Heart right ventricle (tissue), 16 donors: ENCODE measurements at regions not wholly inside any gene's neighbourhood (a gene's known extent, or its start where the extent isn't known, plus 50 kb on each side); places are given as distances from the start of the nearest gene placed in this dataset.

ENCODE experiments used
- ATAC-seq, 8 donors: fragments of 200-7000 bp; cut with Tn5 transposase; one replicate each; pipeline ENCODE4 v1.9.1; 2020; ENCODE audit warnings: mild to moderate bottlenecking in 8 of 8, moderate library complexity in 8 of 8, moderate number of reproducible peaks in 1 of 8
- DNase-seq, 2 donors: peaks; one replicate each; pipeline ENCODE4 v3.0.0-alpha.2; 2020
- H3K27ac ChIP-seq, 10 donors: fragments of 200-600 bp; sonication (generic) in 2 of 10; one replicate each; pipeline versions ENCODE4 v1.5.0 to v1.8.0; 2020 to 2022; ENCODE audit warnings: mild to moderate bottlenecking in 3 of 10
- H3K27me3 ChIP-seq, 7 donors: fragments of 200-600 bp; one replicate each; pipeline ENCODE4 v1.8.0; 2021 to 2022; ENCODE audit warnings: mild to moderate bottlenecking in 2 of 7
- H3K36me3 ChIP-seq, 9 donors: fragments of 200-600 bp; sonication (generic) in 1 of 9; one replicate each; pipeline versions ENCODE4 v1.5.0 to v1.8.0; 2020 to 2022; ENCODE audit warnings: mild to moderate bottlenecking in 2 of 9
- H3K4me1 ChIP-seq, 9 donors: fragments of 200-600 bp; sonication (generic) in 1 of 9; one replicate each; pipeline versions ENCODE4 v1.5.0 to v1.8.0; 2020 to 2022; ENCODE audit warnings: mild to moderate bottlenecking in 4 of 9
- H3K4me3 ChIP-seq, 10 donors: fragments of 200-600 bp; sonication (generic) in 2 of 10; one replicate each; pipeline versions ENCODE4 v1.5.0 to v1.8.0; 2020 to 2022; ENCODE audit warnings: mild to moderate bottlenecking in 7 of 10, moderate library complexity in 2 of 10
- H3K9me3 ChIP-seq, 11 donors: fragments of 200-600 bp in 10 of 11; sonication (generic) in 2 of 11; one replicate each; pipeline versions ENCODE4 v1.5.0 to v1.8.0; 2013 to 2022; ENCODE audit warnings: mild to moderate bottlenecking in 2 of 11, control low read depth in 1 of 11, moderate library complexity in 1 of 11
- CTCF ChIP-seq, 9 donors: fragments of 200-600 bp; sonication (generic) in 2 of 9; IDR thresholded peaks; one replicate each; pipeline versions ENCODE4 v1.5.0 to v1.8.0; 2021 to 2022; ENCODE audit warnings: antibody characterized with exemption in 9 of 9, mild to moderate bottlenecking in 5 of 9, moderate library complexity in 1 of 9
- WGBS, 2 donors: extraction: QIAGEN DNeasy Blood & Tissue Kit; methylation state at CpG; one replicate each; pipeline ENCODE4 v1.1.7; 2013; ENCODE audit warnings: inconsistent platforms in 1 of 2; 5-methylcytosine and 5-hydroxymethylcytosine counted together
- intact Hi-C, 10 donors: fragments of 100-400 bp; cut with DNase I; formaldehyde crosslinking; loops; one replicate each; pipeline versions ENCODE4 v1.11.1 to v1.14.2; 2022
- donor health status: Arrhythmogenic right ventricular cardiomyopathy.
- donor health status: ischemic (EF 13 %, LVEDD 7.1; RV severe dilation, severe dysfunction).
- donor health status: healthy with polysubstance abuse.
- donor health status: DM: no; HTN: yes; CAD: no.
- donor health status: DM: no; HTN: no; CAD: no.
- donor health status: ischemic (EF 25% LVEDD 6.9; RV normal size, moderate dysfunction).
- donor health status: ischemic (EF 25% LVEDD 5.7; RV mildly dilated, moderate dysfunction).
- donor health status: healthy.
- donor health status: DM: yes; HTN: yes; CAD: no.
- donor health status: Ischemic cardiomyopathy.
- donor health status: ischemic (EF 35%, LVEDD 5.7; RV mildly dilated, moderate dysfunction).
- donor health status: nonischemic (EF 11% LVEDD 7.7; RV severe dilation, severe dysfunction).
- donor health status: DM: yes; HTN: yes; CAD: no.
- donor health status: PGD.
- donor health status: ischemic (EF 29% LVEDD 5.4; RV normal size, mild dysfunction).
- donor health status: nonischemic (EF 23%, LVEDD 6.1; RV moderate dilation, normal function).

- Histone ChIP-seq H3K4me3 (no peak overlapping the region), H3K27ac (no peak overlapping the region), H3K4me1 (no peaks in the 10 kb centered on the region), H3K27me3 (no peaks in the 10 kb centered on the region), H3K36me3 (no peaks in the 10 kb centered on the region), H3K9me3 (no peaks in the 10 kb centered on the region)
- no peak for TF ChIP-seq CTCF (IDR thresholded peaks at IDR 0.05)
- WGBS, 2 donors: 73 to 80% methylated on average over 2 of the region's 2 CpGs
- intact Hi-C loops: no loop called here
- DNase-seq (no peak), ATAC-seq (peak in 1 of 8 donors; percentile 50)
Measured at GRCh38 chr3:15952543-15953175, 154.9 kb upstream of the ANKRD28 start.

- intact Hi-C loops: no loop called here
- peaks cover 0 to 2% (median 0%) of the 10 kb centered on the region in 9 donors for H3K4me1 ChIP-seq
- H3K9me3 ChIP-seq: no peaks in the 10 kb centered on the region
- ATAC-seq (no peak), DNase-seq (no peak)
- H3K4me3 ChIP-seq: no peak overlapping the region
- H3K27ac ChIP-seq: no peak overlapping the region
- no peaks in the 10 kb centered on the region for H3K36me3 ChIP-seq
- no peaks in the 10 kb centered on the region for H3K27me3 ChIP-seq
- peak in 1 of 9 donors; percentile 20 for TF ChIP-seq CTCF (IDR thresholded peaks at IDR 0.05)
Measured at GRCh38 chr3:15953841-15954240, 156.1 kb upstream of the ANKRD28 start.

GRCh38 chr3:15955968-15956367 is 158.2 kb upstream of the ANKRD28 start:
- no peak for DNase-seq
- Histone ChIP-seq H3K27ac (no peak overlapping the region), H3K27me3 (no peaks in the 10 kb centered on the region), H3K4me3 (no peak overlapping the region), H3K4me1 (peaks cover 0 to 8% (median 0%) of the 10 kb centered on the region in 9 donors), H3K9me3 (no peaks in the 10 kb centered on the region), H3K36me3 (no peaks in the 10 kb centered on the region)
- TF ChIP-seq CTCF (IDR thresholded peaks at IDR 0.05): no peak
- intact Hi-C loops: no loop called here
- ATAC-seq: no peak
- 62 to 71% methylated on average over 1 of the region's 1 CpG for WGBS, 2 donors

- intact Hi-C loops: no loop called here
- DNase-seq (no peak), ATAC-seq (peak in 4 of 8 donors; percentile 27 to 64 (median 45))
- Histone ChIP-seq H3K27ac (peak overlapping the region in 4 of 10 donors; percentile 13 to 54 (median 42)), H3K4me3 (no peak overlapping the region), H3K27me3 (no peaks in the 10 kb centered on the region), H3K4me1 (peaks cover 0 to 8% (median 0%) of the 10 kb centered on the region in 9 donors), H3K9me3 (no peaks in the 10 kb centered on the region), H3K36me3 (no peaks in the 10 kb centered on the region)
- 67 to 70% methylated on average over 3 of the region's 3 CpGs for WGBS, 2 donors
- no peak for TF ChIP-seq CTCF (IDR thresholded peaks at IDR 0.05)
Measured at GRCh38 chr3:15958692-15959433, 161.1 kb upstream of the ANKRD28 start.
